NCI-H2227 (cell line): ENCODE measurements at regions not wholly inside any gene's neighbourhood (a gene's known extent, or its start where the extent isn't known, plus 50 kb on each side); places are given as distances from the start of the nearest gene placed in this dataset.
"Not testable (repeated sequence)": the region's sequence is repeated elsewhere in the genome, so short reads cannot be mapped to it uniquely, and the experiment has no call there.

Source experiments
- DNase-seq: peaks from one replicate; lab custom pipeline; 2025; ENCODE audit not compliant: unreplicated experiment; lab: John Stamatoyannopoulos, UW

- DNase-seq = no peak
Measured at GRCh38 chr13:54574791-54575190, 1546.2 kb downstream of the OLFM4 start.

- DNase-seq = no peak
Measured at GRCh38 chr13:54591540-54591939, 1562.9 kb downstream of the OLFM4 start.

GRCh38 chr13:54592201-54592600 lies 1563.6 kb downstream of the OLFM4 start:
- DNase-seq = no peak

GRCh38 chr13:54593504-54593903 lies 1564.9 kb downstream of the OLFM4 start:
- no peak for DNase-seq

GRCh38 chr13:54597540-54598088 lies 1569.0 kb downstream of the OLFM4 start:
- DNase-seq = no peak

- no peak for DNase-seq
Measured at GRCh38 chr13:54599413-54599812, 1570.8 kb downstream of the OLFM4 start.

GRCh38 chr13:54606944-54607343 lies 1578.3 kb downstream of the OLFM4 start:
- no peak for DNase-seq

GRCh38 chr13:54607421-54607820 lies 1578.8 kb downstream of the OLFM4 start:
- no peak for DNase-seq

GRCh38 chr13:54611390-54611789 lies 1582.8 kb downstream of the OLFM4 start:
- no peak for DNase-seq

- DNase-seq = peak; percentile 25
Measured at GRCh38 chr13:54614726-54615125, 1586.1 kb downstream of the OLFM4 start.

- DNase-seq = not testable (repeated sequence)
Measured at GRCh38 chr13:54626504-54626903, 1597.9 kb downstream of the OLFM4 start.

GRCh38 chr13:54627646-54628372 lies 1599.2 kb downstream of the OLFM4 start:
- DNase-seq = no peak

- DNase-seq = no peak
Measured at GRCh38 chr13:54628383-54628782, 1599.8 kb downstream of the OLFM4 start.

- DNase-seq = no peak
Measured at GRCh38 chr13:54633456-54633855, 1604.8 kb downstream of the OLFM4 start.

GRCh38 chr13:54636231-54636630 lies 1607.6 kb downstream of the OLFM4 start:
- no peak for DNase-seq

GRCh38 chr13:54637366-54637765 lies 1608.8 kb downstream of the OLFM4 start:
- DNase-seq = no peak

GRCh38 chr13:54640719-54641118 lies 1612.1 kb downstream of the OLFM4 start:
- no peak for DNase-seq

- DNase-seq = no peak
Measured at GRCh38 chr13:54643863-54644262, 1615.2 kb downstream of the OLFM4 start.

GRCh38 chr13:54647275-54647674 lies 1618.7 kb downstream of the OLFM4 start:
- no peak for DNase-seq

- no peak for DNase-seq
Measured at GRCh38 chr13:54657588-54657987, 1629.0 kb downstream of the OLFM4 start.

GRCh38 chr13:54658771-54659170 lies 1630.2 kb downstream of the OLFM4 start:
- no peak for DNase-seq

GRCh38 chr13:54660277-54660676 lies 1631.7 kb downstream of the OLFM4 start:
- DNase-seq = no peak
